Keratinocyte (primary cell): ENCODE measurements at regions not wholly inside any gene's neighbourhood (a gene's known extent, or its start where the extent isn't known, plus 50 kb on each side); places are given as distances from the start of the nearest gene placed in this dataset.

ENCODE experiments used
- DNase-seq: peaks from one replicate; pipeline ENCODE4 v3.0.0-alpha.2; 2011; ENCODE audit warnings: low read depth, missing footprints, low spot score
- FAIRE-seq: peaks from 2 replicates; lab custom pipeline; 2011; peaks lifted over from hg19 to GRCh38; lab: Jason Lieb, UNC
- H2AFZ ChIP-seq: 2 replicates; pipeline ENCODE4 v1.6.0; 2012; ENCODE audit warnings: low read length, control low read depth, inconsistent platforms; ENCODE audit not compliant: control insufficient read depth
- H3K27ac ChIP-seq: 2 replicates; pipeline ENCODE4 v1.5.1; 2011; ENCODE audit warnings: low read length; ENCODE audit not compliant: control insufficient read depth, insufficient read depth
- H3K27me3 ChIP-seq: 3 replicates; pipeline ENCODE4 v1.6.0; 2011; ENCODE audit warnings: low read length; ENCODE audit not compliant: control insufficient read depth, insufficient read depth; ENCODE audit errors: extremely low read depth
- H3K36me3 ChIP-seq, 2 experiments: 2 replicates in 1 of 2; 3 replicates in 1 of 2; pipeline ENCODE4 v1.5.1; 2011; ENCODE audit warnings: low read length in 2 of 2, mild to moderate bottlenecking in 1 of 2; ENCODE audit not compliant: control insufficient read depth in 2 of 2, insufficient read depth in 2 of 2; ENCODE audit errors: extremely low read depth in 1 of 2
- H3K4me1 ChIP-seq: 3 replicates; pipeline ENCODE4 v1.5.1; 2011; ENCODE audit warnings: low read length; ENCODE audit not compliant: control insufficient read depth, insufficient read depth; ENCODE audit errors: extremely low read depth
- H3K4me2 ChIP-seq: 3 replicates; pipeline ENCODE4 v1.6.0; 2011; ENCODE audit warnings: low read depth, low read length; ENCODE audit not compliant: control insufficient read depth, insufficient read depth; ENCODE audit errors: extremely low read depth
- H3K4me3 ChIP-seq, 3 experiments: fragments of 200-600 bp in 1 of 3; sonication (generic) in 1 of 3; 2 replicates in 2 of 3; 3 replicates in 1 of 3; pipeline ENCODE4 v1.5.1; 2011 to 2016; ENCODE audit warnings: low read length in 3 of 3, mild to moderate bottlenecking in 3 of 3, control low read depth in 2 of 3, inconsistent platforms in 1 of 3, low read depth in 1 of 3, mixed read lengths in 1 of 3, mixed run types in 1 of 3, moderate library complexity in 1 of 3; ENCODE audit not compliant: control insufficient read depth in 2 of 3, insufficient read depth in 2 of 3; ENCODE audit errors: extremely low read depth in 1 of 3
- H3K79me2 ChIP-seq: 2 replicates; pipeline ENCODE4 v1.6.0; 2012; ENCODE audit warnings: low read length; ENCODE audit not compliant: control insufficient read depth, insufficient read depth
- H3K9ac ChIP-seq: 3 replicates; pipeline ENCODE4 v1.6.0; 2011; ENCODE audit warnings: low read length; ENCODE audit not compliant: control insufficient read depth, insufficient read depth; ENCODE audit errors: extremely low read depth
- H3K9me1 ChIP-seq: 3 replicates; pipeline ENCODE4 v1.6.0; 2011; ENCODE audit warnings: low read length; ENCODE audit not compliant: control insufficient read depth, insufficient read depth; ENCODE audit errors: extremely low read depth
- H3K9me3 ChIP-seq: 2 replicates; pipeline ENCODE4 v1.5.1; 2012; ENCODE audit warnings: low read depth, low read length; ENCODE audit not compliant: control insufficient read depth
- H4K20me1 ChIP-seq: 3 replicates; pipeline ENCODE4 v1.6.0; 2011; ENCODE audit warnings: low read length; ENCODE audit not compliant: control insufficient read depth, insufficient read depth; ENCODE audit errors: extremely low read depth
- CTCF ChIP-seq, 3 experiments: IDR thresholded peaks in 1 of 3; conservative IDR thresholded peaks in 1 of 3; optimal IDR thresholded peaks in 1 of 3; 2 replicates in 2 of 3; 3 replicates in 1 of 3; pipeline versions ENCODE3 to v1.5.1; 2011; ENCODE audit warnings: low read length in 3 of 3, mild to moderate bottlenecking in 3 of 3, moderate library complexity in 2 of 3, control low read depth in 1 of 3, inconsistent platforms in 1 of 3; ENCODE audit not compliant: insufficient read depth in 2 of 3; ENCODE audit errors: extremely low read depth in 1 of 3
- EZH2 ChIP-seq: IDR thresholded peaks from one replicate; pipeline ENCODE4 v1.6.1; 2012; ENCODE audit warnings: inconsistent platforms, mild to moderate bottlenecking, low read length, moderate library complexity
- dilution Hi-C: fragments of 300-500 bp; cut with MboI; formaldehyde crosslinking; loops from one replicate; pipeline ENCODE4 v1.7.0; 2020; ENCODE audit warnings: low sequenced_read_pairs; ENCODE audit not compliant: extremely low pct_ligation_motif_present

GRCh38 chr12:127416796-127417195, 850.2 kb upstream of the TMEM132C start:
- no peak overlapping the region for H3K9ac ChIP-seq
- no peaks in the 10 kb centered on the region for H3K4me1 ChIP-seq
- no peaks in the 10 kb centered on the region for H3K27me3 ChIP-seq
- no peak for FAIRE-seq
- no peaks in the 10 kb centered on the region for H3K79me2 ChIP-seq
- no peak for DNase-seq
- TF ChIP-seq EZH2: no peak
- no peak for TF ChIP-seq CTCF (optimal IDR thresholded peaks at IDR 0.05 in 1 of 3, IDR thresholded peaks at IDR 0.05 in 1 of 3, conservative IDR thresholded peaks at IDR 0.05 in 1 of 3; ENCODE audit: extremely low read depth in 1 of 3, insufficient read depth in 2 of 3, low read length in 3 of 3)
- H3K27ac ChIP-seq: no peak overlapping the region
- dilution Hi-C loops: no loop called here
- no peaks in the 10 kb centered on the region for H3K36me3 ChIP-seq
- no peak overlapping the region for H3K4me3 ChIP-seq
- H3K9me3 ChIP-seq: peaks cover 2% of the 10 kb centered on the region
- H3K4me2 ChIP-seq: no peak overlapping the region
- no peaks in the 10 kb centered on the region for H4K20me1 ChIP-seq
- H2AFZ ChIP-seq: no peak overlapping the region
- H3K9me1 ChIP-seq: no peaks in the 10 kb centered on the region

GRCh38 chr12:127419111-127419510, 847.9 kb upstream of the TMEM132C start:
- FAIRE-seq (no peak), DNase-seq (no peak)
- Histone ChIP-seq H3K4me3 (no peak overlapping the region), H3K36me3 (no peaks in the 10 kb centered on the region), H3K27me3 (no peaks in the 10 kb centered on the region), H2AFZ (no peak overlapping the region), H3K4me1 (no peaks in the 10 kb centered on the region), H3K9me1 (no peaks in the 10 kb centered on the region), H4K20me1 (no peaks in the 10 kb centered on the region), H3K79me2 (no peaks in the 10 kb centered on the region), H3K4me2 (no peak overlapping the region), H3K9me3 (peaks cover 2% of the 10 kb centered on the region), H3K27ac (no peak overlapping the region), H3K9ac (no peak overlapping the region)
- TF ChIP-seq CTCF (optimal IDR thresholded peaks at IDR 0.05 in 1 of 3, IDR thresholded peaks at IDR 0.05 in 1 of 3, conservative IDR thresholded peaks at IDR 0.05 in 1 of 3; ENCODE audit: extremely low read depth in 1 of 3, insufficient read depth in 2 of 3, low read length in 3 of 3) (no peak), EZH2 (no peak)
- dilution Hi-C loops: no loop called here
